LNCAP (cell line): ENCODE measurements at regions not wholly inside any gene's neighbourhood (a gene's known extent, or its start where the extent isn't known, plus 50 kb on each side); places are given as distances from the start of the nearest gene placed in this dataset.

ENCODE experiments used
- CTCF ChIP-seq: fragments of 450-650 bp; IDR thresholded peaks from 2 replicates; pipeline ENCODE4 v1.5.1; 2017; ENCODE audit warnings: mild to moderate bottlenecking

DNA sequence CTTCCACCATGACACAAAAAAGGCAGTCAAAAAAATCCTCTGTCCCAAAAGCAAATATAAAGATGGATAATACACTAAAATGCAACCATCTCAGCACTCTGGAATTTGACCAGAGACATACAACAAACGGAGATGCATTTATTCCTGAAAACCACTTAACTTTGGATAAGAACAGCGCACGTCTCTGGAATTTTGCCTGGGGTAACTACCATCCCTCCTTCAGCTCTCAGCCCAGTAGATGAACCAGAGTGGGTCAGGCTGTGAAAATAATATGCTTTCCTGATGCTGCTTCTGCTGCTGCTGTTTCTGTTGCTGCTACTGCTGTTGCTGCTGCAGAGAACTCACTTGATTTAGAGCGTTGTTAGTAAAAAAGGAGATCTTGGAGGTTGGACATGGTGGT, 133.8 kb upstream of the ACVR2A start:
- TF ChIP-seq CTCF = no peak

GRCh38 chr2:147709655-147710054, 135.2 kb upstream of the ACVR2A start:
- TF ChIP-seq CTCF = no peak

- no peak for TF ChIP-seq CTCF
These were observed 141.7 kb upstream of the ACVR2A start for GRCh38 chr2:147703171-147703570.

- TF ChIP-seq CTCF = no peak
These were observed 146.7 kb upstream of the ACVR2A start for GRCh38 chr2:147698166-147698565.

- no peak for TF ChIP-seq CTCF
These were observed 148.4 kb upstream of the ACVR2A start for GRCh38 chr2:147696426-147696825.

- TF ChIP-seq CTCF = no peak
These were observed 155.5 kb upstream of the ACVR2A start for GRCh38 chr2:147689220-147689909.

- TF ChIP-seq CTCF = no peak
These were observed 156.6 kb upstream of the ACVR2A start for GRCh38 chr2:147688242-147688641.

- TF ChIP-seq CTCF = no peak
These were observed 158.5 kb upstream of the ACVR2A start for GRCh38 chr2:147686365-147686764.
